HEK293 (cell line): ENCODE measurements at regions not wholly inside any gene's neighbourhood (a gene's known extent, or its start where the extent isn't known, plus 50 kb on each side); places are given as distances from the start of the nearest gene placed in this dataset.

ENCODE experiments used
- CTCF ChIA-PET: fragments of 350-600 bp; formaldehyde crosslinking; extraction: SDS; loops from one replicate; lab custom pipeline; 2021; ENCODE audit warnings: antibody characterized with exemption; lab: Yijun Ruan, JAX
- POLR2A ChIA-PET: fragments of 300-600 bp; formaldehyde crosslinking; extraction: SDS; loops from one replicate; lab custom pipeline; 2020; ENCODE audit warnings: antibody characterized with exemption, inconsistent platforms; lab: Yijun Ruan, JAX
- H3K27ac ChIP-seq: fragments of 200-500 bp; sonication (Bioruptor generic); 2 replicates; pipeline ENCODE4 v1.5.1; 2014; ENCODE audit warnings: low read depth, low read length, control low read depth, inconsistent platforms; ENCODE audit errors: extremely low read depth
- H3K36me3 ChIP-seq, 2 experiments: fragments of 200-500 bp in 1 of 2; sonication (Bioruptor generic) in 1 of 2; 1 replicate in 1 of 2; 2 replicates in 1 of 2; pipeline ENCODE4 v1.5.1; 2014 to 2017; ENCODE audit warnings: inconsistent platforms in 2 of 2, low read length in 2 of 2; ENCODE audit not compliant: control insufficient read depth in 2 of 2, insufficient read depth in 1 of 2
- H3K4me1 ChIP-seq: fragments of 200-500 bp; sonication (Bioruptor generic); 2 replicates; pipeline ENCODE4 v1.5.1; 2014; ENCODE audit warnings: mild to moderate bottlenecking, low read length, inconsistent platforms; ENCODE audit not compliant: control insufficient read depth, insufficient read depth
- H3K4me3 ChIP-seq: 2 replicates; pipeline ENCODE4 v1.5.1; 2011; ENCODE audit warnings: low read depth, mild to moderate bottlenecking, control low read depth, low read length, moderate library complexity
- H3K9me3 ChIP-seq: fragments of 200-500 bp; sonication (Bioruptor generic); 2 replicates; pipeline ENCODE4 v1.5.1; 2014; ENCODE audit warnings: low read depth, low read length, inconsistent platforms; ENCODE audit not compliant: control insufficient read depth, insufficient read depth
- GLIS1 ChIP-seq: fragments of 450-650 bp; formaldehyde crosslinking; IDR thresholded peaks from 2 replicates; pipeline ENCODE4 v1.5.1; 2016; ENCODE audit warnings: missing biosample characterization, missing genetic modification characterization
- MEIS1 ChIP-seq: sonication (generic); formaldehyde crosslinking; IDR thresholded peaks from 2 replicates; pipeline ENCODE4 v1.8.1; 2022; ENCODE audit warnings: missing genetic modification reagents, mild to moderate bottlenecking, borderline replicate concordance
- MYNN ChIP-seq: fragments of 450-650 bp; formaldehyde crosslinking; IDR thresholded peaks from 2 replicates; pipeline ENCODE4 v1.5.1; 2016; ENCODE audit warnings: missing biosample characterization, missing genetic modification characterization, borderline replicate concordance
- PRDM1 ChIP-seq: fragments of 450-650 bp; formaldehyde crosslinking; IDR thresholded peaks from 2 replicates; pipeline ENCODE4; 2016; ENCODE audit warnings: missing biosample characterization, missing genetic modification characterization
- RBAK ChIP-seq: fragments of 450-650 bp; formaldehyde crosslinking; IDR thresholded peaks from 2 replicates; pipeline ENCODE4 v1.5.1; 2016; ENCODE audit warnings: missing biosample characterization, missing genetic modification characterization
- SP3 ChIP-seq: fragments of 450-650 bp; formaldehyde crosslinking; IDR thresholded peaks from 2 replicates; pipeline ENCODE4 v1.5.1; 2016; ENCODE audit warnings: missing biosample characterization, missing genetic modification characterization
- ZNF335 ChIP-seq: fragments of 450-650 bp; formaldehyde crosslinking; conservative IDR thresholded peaks from 2 replicates; pipeline ENCODE4 v1.5.1; 2016; ENCODE audit warnings: missing biosample characterization, missing genetic modification characterization
- ZNF366 ChIP-seq: fragments of 450-650 bp; formaldehyde crosslinking; conservative IDR thresholded peaks from 2 replicates; pipeline ENCODE4 v1.5.1; 2016; ENCODE audit warnings: missing biosample characterization, missing genetic modification characterization
- ZNF561 ChIP-seq: fragments of 450-650 bp; IDR thresholded peaks from 2 replicates; pipeline ENCODE4 v1.5.1; 2018; ENCODE audit warnings: missing biosample characterization, missing genetic modification characterization, borderline replicate concordance
- ZNF600 ChIP-seq: fragments of 450-650 bp; formaldehyde crosslinking; IDR thresholded peaks from 2 replicates; pipeline ENCODE4 v1.5.1; 2016; ENCODE audit warnings: missing biosample characterization, missing genetic modification characterization
- TF ChIP-seq, protein P1 (sequence below): fragments of 450-650 bp; formaldehyde crosslinking; IDR thresholded peaks from 2 replicates; pipeline ENCODE4 v1.5.1; 2016; ENCODE audit warnings: missing biosample characterization, missing genetic modification characterization
- TF ChIP-seq, protein P2 (sequence below): fragments of 450-650 bp; formaldehyde crosslinking; IDR thresholded peaks from 2 replicates; pipeline ENCODE4 v1.5.1; 2016; ENCODE audit warnings: missing biosample characterization, missing genetic modification characterization
- TF ChIP-seq, protein P3 (sequence below): fragments of 450-650 bp; formaldehyde crosslinking; IDR thresholded peaks from 2 replicates; pipeline ENCODE4 v1.5.1; 2017; ENCODE audit warnings: missing biosample characterization, missing genetic modification characterization

DNA sequence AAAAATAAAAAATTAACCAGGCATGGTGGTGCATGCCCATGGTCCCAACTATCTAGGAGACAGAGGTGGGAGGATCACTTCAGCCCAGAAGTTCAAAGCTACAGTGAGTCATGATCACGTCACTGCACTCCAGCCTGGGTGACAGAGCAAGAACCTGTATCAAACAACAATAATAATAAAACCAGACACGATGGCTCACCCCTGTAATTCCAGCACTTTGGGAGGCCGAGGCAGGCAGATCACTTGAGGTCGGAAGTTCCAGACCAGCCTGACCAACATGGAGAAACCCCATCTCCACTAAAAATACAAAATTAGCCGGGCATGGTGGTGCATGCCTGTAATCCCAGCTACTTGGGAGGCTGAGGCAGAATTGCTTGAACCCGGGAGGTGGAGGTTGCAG lies 159.4 kb downstream of the SKIDA1 start (continued):
- TF ChIP-seq, protein P1, sequence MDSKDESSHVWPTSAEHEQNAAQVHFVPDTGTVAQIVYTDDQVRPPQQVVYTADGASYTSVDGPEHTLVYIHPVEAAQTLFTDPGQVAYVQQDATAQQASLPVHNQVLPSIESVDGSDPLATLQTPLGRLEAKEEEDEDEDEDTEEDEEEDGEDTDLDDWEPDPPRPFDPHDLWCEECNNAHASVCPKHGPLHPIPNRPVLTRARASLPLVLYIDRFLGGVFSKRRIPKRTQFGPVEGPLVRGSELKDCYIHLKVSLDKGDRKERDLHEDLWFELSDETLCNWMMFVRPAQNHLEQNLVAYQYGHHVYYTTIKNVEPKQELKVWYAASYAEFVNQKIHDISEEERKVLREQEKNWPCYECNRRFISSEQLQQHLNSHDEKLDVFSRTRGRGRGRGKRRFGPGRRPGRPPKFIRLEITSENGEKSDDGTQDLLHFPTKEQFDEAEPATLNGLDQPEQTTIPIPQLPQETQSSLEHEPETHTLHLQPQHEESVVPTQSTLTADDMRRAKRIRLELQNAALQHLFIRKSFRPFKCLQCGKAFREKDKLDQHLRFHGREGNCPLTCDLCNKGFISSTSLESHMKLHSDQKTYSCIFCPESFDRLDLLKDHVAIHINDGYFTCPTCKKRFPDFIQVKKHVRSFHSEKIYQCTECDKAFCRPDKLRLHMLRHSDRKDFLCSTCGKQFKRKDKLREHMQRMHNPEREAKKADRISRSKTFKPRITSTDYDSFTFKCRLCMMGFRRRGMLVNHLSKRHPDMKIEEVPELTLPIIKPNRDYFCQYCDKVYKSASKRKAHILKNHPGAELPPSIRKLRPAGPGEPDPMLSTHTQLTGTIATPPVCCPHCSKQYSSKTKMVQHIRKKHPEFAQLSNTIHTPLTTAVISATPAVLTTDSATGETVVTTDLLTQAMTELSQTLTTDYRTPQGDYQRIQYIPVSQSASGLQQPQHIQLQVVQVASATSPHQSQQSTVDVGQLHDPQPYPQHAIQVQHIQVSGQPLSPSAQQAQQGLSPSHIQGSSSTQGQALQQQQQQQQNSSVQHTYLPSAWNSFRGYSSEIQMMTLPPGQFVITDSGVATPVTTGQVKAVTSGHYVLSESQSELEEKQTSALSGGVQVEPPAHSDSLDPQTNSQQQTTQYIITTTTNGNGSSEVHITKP, result peak; percentile 73
- TF ChIP-seq ZNF600 (tag by site-specific recombination) (peak; percentile 78), RBAK (tag by site-specific recombination) (0 out of 2 replicates have a peak, but pooled peaks have one; percentile 12)
- TF ChIP-seq, protein P2, sequence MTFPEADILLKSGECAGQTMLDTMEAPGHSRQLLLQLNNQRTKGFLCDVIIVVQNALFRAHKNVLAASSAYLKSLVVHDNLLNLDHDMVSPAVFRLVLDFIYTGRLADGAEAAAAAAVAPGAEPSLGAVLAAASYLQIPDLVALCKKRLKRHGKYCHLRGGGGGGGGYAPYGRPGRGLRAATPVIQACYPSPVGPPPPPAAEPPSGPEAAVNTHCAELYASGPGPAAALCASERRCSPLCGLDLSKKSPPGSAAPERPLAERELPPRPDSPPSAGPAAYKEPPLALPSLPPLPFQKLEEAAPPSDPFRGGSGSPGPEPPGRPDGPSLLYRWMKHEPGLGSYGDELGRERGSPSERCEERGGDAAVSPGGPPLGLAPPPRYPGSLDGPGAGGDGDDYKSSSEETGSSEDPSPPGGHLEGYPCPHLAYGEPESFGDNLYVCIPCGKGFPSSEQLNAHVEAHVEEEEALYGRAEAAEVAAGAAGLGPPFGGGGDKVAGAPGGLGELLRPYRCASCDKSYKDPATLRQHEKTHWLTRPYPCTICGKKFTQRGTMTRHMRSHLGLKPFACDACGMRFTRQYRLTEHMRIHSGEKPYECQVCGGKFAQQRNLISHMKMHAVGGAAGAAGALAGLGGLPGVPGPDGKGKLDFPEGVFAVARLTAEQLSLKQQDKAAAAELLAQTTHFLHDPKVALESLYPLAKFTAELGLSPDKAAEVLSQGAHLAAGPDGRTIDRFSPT (tag by site-specific recombination), result 0 out of 2 replicates have a peak, but pooled peaks have one; percentile 16
- TF ChIP-seq, all 188 proteins: peak for 11; not testable (repeated sequence) for 177

DNA sequence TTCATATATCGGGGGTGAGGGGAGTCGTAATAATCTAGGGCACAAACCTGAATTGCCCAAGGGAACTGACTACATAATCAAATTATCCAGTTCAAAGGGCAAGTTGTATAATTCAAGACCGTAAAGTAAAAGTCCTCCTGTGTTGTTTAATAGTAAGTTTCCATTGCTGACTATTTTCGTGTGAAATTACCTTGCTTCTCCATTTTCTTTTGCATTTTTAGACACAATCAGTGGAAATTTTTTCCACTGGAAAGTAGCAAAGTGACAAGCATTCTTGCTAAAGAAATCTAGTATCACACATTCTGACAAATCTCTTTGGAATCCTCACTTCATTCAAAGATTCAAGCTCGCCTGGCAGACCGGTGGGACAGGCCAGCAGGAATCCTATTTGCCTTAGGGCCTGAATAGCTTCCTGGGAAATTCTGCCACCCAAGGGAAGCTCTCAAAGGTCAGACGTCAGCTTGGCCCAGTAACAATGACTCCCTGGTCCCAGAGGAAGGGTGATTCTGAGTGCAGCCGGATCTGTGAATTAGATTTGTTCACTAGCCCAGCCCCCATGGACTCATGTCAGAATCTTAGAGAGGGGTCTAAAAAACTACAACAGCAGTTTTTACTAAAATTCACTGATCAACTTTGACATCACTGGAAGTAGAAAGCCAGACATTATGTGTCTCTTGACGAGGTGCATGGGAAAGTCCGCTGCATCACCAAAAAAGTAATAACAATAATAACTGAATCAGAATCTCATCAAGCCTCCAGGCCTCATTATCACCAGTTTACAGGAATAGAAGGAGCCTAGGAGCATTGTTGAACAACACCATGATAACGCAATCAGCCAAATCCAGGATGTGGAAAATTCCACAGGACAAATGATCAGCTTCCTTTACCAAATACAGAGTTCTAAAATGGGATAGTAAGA lies 161.0 kb downstream of the SKIDA1 start:
- Histone ChIP-seq H3K36me3 (no peaks in the 10 kb centered on the region), H3K4me1 (peaks cover 19% of the 10 kb centered on the region), H3K9me3 (no peaks in the 10 kb centered on the region), H3K4me3 (no peak overlapping the region), H3K27ac (peak overlapping the region; percentile 61)
- ChIA-PET CTCF (interaction anchor here (0.6 kb wide), 1 partner anchor 583 kb away, joined by 7 read pairs; no protein-coding TSS in a partner anchor), POLR2A (interaction anchor here (1.1 to 1.3 kb wide), 2 partner anchors 15 to 132 kb away, joined by 3 to 5 read pairs; no protein-coding TSS in a partner anchor)
- TF ChIP-seq ZNF561 (tag by site-specific recombination), result 0 out of 2 replicates have a peak, but pooled peaks have one; percentile 39
- no peak for TF ChIP-seq MEIS1 (CRISPR knock-in tag)
- peak; percentile 8; the same call in 1 of the 2 replicates for TF ChIP-seq GLIS1 (tag by site-specific recombination)
- 0 out of 2 replicates have a peak, but pooled peaks have one; percentile 34 for TF ChIP-seq PRDM1 (tag by site-specific recombination)
- TF ChIP-seq, protein P3, sequence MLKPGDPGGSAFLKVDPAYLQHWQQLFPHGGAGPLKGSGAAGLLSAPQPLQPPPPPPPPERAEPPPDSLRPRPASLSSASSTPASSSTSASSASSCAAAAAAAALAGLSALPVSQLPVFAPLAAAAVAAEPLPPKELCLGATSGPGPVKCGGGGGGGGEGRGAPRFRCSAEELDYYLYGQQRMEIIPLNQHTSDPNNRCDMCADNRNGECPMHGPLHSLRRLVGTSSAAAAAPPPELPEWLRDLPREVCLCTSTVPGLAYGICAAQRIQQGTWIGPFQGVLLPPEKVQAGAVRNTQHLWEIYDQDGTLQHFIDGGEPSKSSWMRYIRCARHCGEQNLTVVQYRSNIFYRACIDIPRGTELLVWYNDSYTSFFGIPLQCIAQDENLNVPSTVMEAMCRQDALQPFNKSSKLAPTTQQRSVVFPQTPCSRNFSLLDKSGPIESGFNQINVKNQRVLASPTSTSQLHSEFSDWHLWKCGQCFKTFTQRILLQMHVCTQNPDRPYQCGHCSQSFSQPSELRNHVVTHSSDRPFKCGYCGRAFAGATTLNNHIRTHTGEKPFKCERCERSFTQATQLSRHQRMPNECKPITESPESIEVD (tag by site-specific recombination), result peak; percentile 27; the same call in 1 of the 2 replicates
- peak; percentile 53; the same call in 1 of the 2 replicates for TF ChIP-seq MYNN (tag by site-specific recombination)
- peak; percentile 40; the same call in 1 of the 2 replicates for TF ChIP-seq ZNF335 (tag by site-specific recombination)
- TF ChIP-seq SP3 (tag by site-specific recombination), result no peak

DNA sequence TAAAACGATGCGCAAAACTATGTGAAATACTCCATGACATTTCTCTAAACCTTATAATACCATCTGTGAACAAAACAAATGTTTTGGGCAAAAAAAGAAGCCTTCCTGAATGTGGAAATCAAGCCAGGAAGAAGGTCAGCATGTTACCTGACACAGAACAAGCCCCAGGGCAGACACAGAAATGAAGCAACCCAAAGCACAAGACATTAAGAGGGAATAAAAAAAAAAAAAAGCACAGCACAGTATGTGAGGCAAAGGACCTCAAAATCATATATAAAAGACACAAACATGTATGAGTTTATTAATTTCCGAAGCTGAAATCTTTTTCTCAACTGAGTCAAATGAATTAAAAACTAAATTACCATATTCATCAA lies 161.8 kb downstream of the SKIDA1 start:
- ChIA-PET POLR2A (interaction anchor here (1.1 to 1.3 kb wide), 2 partner anchors 15 to 133 kb away, joined by 3 to 5 read pairs; no protein-coding TSS in a partner anchor), CTCF (interaction anchor here (0.6 kb wide), 1 partner anchor 584 kb away, joined by 7 read pairs; no protein-coding TSS in a partner anchor)
- H3K36me3 ChIP-seq, result no peaks in the 10 kb centered on the region
- TF ChIP-seq, protein P1, result peak; percentile 27; the same call in 1 of the 2 replicates
- TF ChIP-seq ZNF335 (tag by site-specific recombination) (peak; percentile 46), ZNF366 (tag by site-specific recombination) (no peak)
- peaks cover 26% of the 10 kb centered on the region for H3K4me1 ChIP-seq
- H3K9me3 ChIP-seq, result no peaks in the 10 kb centered on the region
- peak overlapping the region; percentile 61 for H3K27ac ChIP-seq
- H3K4me3 ChIP-seq, result no peak overlapping the region
